ENCODE measurements at regions not wholly inside any gene's neighbourhood (a gene's known extent, or its start where the extent isn't known, plus 50 kb on each side); places are given as distances from the start of the nearest gene placed in this dataset.

DNA sequence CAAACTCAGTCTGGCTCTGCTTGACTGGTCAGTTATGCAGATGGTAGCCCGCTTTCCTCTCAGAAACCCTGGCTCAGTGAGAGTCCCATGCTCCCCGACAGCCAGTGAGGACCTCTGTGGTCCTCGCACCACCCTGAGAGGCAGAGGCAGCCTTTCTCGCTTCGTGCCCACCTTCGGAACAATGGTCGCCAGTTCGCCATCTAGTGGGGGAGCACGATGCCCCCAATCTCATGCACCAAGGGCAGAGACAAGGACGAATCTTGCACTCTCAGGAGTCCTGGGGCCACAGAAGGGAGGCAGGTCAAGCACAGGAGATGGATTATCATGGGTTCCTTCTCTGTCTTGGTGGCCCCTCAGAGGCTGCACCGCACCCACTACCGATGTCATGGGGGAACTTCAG lies 75.2 kb downstream of the RHCG start:
- DNase-seq (ENCODE audit: low spot score) = no peak

DNA sequence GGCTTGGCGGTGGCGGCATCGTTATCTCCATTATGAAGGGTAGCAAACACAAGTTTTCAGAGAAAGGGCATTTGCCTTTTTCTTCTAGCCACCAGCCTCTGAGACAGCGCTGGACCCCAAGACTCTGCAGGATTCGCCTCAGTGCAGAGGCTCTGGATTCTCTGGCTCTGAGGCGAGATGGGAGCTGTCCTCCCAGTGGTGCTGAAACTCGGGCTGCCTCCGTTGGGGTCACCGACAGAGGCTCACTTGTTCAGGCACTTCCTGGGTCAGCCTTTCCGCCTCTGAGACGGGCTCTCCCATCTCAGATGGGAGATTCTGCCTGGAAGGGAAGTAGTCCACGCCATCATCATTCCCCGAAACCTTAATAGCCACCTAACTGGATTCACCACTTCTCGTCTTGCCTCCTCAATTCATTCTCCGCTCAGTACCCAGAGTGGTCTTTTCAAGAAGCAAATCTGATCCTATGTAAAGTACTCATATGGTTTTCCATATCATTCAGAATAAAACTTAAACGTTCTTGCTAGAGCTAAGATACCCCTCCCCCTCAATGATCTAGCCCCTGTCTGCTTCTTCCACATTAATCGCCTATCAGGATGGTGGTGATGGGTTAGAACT lies 76.9 kb downstream of the RHCG start:
- DNase-seq (ENCODE audit: low spot score) = peak; percentile 81

DNA sequence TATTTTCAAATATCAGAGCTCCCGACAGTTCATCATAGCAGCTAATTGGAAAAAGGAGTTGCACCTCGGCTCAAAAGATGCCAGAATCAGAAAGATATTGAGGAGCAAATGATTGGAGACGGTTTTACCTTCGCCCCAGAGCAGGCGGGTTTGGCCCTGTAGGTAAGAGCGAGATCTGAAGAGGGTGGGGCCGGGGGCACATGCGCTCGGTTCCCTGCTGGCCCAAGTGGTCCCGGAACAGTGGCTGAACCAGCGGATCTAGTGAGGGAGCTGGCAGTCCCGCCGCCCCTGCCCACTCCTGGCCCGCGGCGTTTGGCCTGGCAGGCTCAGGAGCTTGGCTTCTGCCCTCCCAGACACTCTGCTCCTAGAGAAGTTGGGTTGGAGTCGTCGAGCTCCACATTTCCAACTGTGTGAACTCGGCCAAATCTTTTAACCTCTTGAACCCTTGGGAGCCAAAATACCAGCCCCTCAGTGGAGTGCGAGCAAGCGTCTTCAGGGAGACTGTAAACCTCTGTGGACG lies 79.1 kb downstream of the RHCG start:
- DNase-seq (ENCODE audit: low spot score) = no peak

DNA sequence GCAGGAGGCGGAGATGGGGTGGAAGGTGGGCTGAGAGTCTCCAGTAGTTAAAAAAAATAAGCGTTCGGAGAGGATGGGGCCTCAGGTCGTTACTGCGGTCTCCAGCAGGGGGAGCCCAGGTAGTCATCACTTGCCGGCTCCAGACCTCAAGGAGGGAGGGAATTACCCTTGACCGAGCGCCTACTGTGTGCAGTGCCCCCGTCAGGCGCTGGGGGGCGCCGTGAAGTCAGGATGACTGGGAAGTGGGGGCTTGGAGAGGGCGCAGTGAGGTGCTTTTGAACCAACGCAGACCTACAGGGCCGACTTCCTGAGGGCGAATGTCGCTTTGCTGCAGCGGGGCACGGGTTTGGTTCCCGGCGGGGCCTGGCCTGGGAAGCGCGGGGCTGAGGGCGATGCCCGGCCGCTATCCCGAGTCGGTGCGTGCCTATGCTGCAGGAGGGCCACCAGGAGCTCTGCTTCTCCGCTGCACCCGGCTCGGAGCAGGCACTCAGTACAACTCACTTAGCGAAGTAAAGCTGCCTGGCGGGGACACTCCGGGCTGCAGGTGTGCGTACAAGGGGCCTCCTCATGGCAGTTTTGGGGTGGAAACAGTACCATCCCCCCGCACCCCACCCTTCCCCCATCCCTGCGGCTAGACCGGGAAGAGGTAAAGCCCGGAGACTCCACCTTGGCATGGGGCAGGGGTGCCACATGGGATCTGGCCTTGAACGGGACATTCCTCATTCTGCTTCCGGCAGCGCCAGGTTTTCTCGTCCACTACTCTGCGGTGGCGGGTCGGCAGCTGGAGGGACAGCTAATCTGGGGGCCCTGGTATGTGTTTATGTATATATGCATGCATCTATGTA lies 79.8 kb downstream of the RHCG start:
- peak; percentile 86 for DNase-seq (ENCODE audit: low spot score)

DNA sequence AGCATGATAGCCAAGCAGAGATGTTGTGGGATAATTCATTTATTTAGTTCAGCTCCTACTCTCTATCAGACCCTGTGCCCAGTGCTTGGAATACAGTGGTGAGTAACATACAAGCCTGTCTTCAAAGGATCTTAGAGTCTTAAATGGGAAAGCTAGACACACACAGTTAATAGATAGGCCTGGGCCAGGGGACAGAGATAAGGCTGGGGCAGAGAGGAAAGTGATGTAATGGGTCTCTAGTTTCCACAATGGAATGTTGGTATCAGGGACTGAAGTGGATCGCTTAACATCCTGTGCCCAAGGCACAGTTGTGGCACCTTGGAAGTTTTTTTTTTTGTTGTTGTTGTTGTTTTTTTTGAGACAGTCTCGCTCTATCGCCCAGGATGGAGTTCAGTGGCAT lies 79.9 kb upstream of the POLG start:
- DNase-seq (ENCODE audit: low spot score) = no peak

DNA sequence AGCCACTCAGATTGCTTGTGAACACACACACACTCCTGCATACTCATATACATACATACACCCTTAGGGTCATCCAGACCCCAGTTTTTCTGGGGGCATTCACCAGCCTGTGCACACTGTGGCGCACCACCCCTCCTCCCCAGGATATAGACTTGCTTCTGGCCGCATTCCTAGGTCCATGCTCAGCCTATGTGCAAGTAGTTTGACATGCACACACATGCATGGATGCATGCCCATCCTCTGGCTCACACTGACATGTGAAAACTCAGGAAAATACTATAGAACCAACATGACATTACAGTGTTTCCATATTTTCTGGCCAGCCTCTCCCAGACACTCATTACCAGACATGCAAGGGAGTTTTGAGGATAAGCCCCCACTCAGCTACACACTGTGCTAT lies 79.3 kb upstream of the POLG start:
- DNase-seq (ENCODE audit: low spot score) = no peak

DNA sequence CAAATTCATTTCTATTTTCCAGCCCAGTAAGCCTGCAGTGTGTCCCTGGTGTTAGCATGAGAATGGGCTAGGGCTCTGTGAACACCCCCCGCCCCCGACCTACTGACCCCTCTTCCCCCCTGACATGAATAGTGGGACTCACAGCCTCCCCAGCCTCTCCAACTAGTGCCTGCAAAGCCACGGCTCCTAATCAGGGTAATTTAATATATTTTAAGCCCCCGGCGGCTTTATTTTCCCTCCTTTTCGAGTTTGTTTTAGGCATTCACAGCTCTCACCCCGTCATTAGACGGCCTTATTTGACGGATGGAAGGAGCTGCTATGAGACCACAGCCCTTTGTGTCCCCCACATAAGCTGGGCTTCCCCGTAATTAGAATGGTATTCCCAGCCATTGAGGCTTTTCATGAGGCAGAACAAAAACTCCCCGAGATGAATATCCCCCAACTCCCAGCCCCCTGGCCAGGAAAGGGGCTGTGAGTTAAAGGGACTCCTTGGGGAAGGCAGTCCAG lies 78.3 kb upstream of the POLG start:
- DNase-seq (ENCODE audit: low spot score) = no peak

DNA sequence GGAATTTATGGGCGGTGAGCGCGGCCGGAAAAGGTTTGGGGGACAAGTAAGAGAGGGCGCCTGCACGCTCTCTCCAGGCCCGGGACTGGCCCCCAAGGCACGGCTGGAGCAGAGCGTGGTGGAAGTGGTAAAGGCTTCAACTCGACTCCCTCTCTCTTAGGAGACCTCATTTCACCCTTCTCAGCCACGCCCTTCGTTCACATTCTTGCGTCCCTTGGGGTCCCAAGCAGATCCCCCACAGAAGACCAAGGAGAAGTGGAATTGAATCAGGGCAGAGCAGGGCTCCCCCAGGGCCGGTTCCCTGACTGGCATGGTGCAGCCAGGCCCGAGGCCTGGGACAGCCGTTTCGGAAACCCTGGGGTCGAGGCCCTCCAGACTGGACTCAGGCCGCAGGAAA lies 75.4 kb upstream of the POLG start:
- DNase-seq (ENCODE audit: low spot score) = no peak

DNA sequence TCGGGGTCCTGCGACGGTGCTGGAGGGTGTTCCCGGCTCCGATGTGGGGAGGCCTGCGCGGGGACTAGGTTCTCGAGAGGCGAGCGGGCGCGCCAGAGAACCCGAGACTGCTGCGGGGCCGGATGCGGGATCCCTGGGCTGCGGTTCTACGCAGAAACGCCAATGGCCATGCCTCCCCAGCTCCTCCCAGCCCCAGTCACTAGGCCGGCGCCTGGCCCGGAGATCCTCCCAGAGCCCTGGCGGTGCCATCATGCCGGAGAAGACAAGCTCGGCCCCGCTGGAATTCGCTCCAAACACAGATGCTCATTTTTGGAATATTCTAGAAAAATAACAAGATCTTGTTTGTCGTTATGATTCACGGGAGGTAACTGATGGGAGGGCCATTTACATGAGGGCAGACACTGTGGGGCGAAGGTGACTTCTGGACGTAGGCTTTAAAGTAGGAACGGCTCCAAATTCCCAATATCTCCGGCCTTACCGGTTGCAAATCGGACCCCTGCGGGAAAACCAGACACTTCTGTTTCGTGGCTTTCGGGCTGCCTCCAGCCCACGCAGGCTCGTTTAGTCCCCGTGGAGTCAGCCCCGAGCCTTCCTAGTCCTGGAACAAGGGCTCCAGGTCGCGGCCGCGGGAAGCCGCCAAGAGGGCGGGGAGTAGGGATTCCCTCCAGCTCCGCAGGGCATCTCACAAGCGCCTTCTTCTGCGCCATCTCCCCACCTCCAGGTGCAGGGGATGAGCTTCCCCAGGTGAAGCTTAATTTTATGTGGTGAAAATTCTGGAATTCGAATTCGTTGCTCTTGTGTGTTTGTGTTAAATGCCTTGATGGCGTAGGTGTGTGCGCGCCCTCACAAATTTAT lies 74.8 kb upstream of the POLG start:
- DNase-seq (ENCODE audit: low spot score) = no peak

DNA sequence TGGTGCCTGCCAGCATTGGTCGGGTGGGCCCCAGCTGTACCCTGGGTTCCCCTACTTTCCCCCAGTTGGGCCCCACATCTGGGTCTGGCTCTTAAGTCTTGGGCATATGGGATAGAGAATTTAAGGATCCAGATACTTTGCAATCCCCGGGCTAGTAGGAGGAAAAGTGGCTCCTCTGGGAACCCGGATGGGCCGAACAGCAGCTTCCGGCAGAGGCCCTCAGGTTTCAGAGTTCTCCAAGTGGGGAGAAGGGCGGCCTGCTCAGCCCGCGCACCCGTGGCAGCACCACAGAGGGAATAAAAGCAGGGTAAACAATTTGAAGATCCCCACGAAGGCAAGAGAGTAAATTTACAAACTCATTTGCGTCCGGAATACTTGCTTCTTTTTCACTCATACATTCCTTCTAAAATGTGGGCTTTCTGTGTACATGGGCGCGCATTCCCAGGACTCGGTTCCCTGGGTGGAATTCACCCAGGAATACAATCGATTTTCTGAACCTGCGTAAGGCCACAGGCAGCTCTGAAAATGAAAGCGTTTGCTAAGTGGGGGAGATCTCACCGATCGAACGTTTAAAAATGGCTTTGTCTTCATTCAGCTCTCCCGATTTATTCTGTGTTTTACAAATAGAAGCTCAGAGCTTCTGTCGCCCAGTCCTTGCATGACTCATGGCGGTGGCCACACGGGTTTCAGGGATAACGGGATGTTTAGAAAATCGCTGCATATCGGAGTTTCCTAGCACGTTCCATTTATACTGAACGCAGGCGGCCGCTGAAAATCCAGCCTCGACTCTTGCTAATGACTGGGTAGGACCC lies 74.0 kb upstream of the POLG start:
- DNase-seq (ENCODE audit: low spot score) = no peak

DNA sequence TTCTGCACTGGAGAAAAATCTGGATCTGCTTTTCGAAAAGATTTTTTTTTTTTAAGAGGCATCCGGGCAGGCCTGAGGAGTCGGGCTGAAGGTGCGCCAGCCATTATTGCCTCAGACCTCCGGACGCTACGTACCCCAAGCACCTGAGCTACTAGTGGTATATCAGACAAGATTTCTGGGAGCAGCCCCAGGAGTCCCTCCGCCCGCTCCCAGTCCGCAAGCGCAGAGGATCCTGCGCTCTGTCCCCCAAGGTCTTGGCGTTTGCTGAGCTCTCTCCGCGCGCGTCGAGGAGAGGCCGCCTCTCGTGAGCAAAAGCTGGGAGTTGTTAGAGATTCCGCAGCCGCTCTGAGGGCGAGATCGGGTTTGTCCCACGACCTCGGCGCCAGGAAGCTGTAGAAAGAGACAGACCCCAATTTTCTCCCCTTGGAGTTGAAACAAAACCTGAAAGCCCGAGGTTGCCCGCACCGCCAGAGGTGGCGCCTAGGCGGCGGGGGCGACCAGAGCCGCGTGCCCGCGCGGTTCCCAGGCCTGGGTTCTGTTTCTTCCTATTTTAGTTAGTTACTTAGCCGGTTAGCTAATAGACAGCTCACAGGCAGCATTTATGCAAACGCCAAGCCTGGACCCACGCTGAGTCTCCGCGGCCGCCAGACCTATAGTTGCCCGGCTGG lies 72.5 kb upstream of the POLG start:
- DNase-seq (ENCODE audit: low spot score) = no peak

DNA sequence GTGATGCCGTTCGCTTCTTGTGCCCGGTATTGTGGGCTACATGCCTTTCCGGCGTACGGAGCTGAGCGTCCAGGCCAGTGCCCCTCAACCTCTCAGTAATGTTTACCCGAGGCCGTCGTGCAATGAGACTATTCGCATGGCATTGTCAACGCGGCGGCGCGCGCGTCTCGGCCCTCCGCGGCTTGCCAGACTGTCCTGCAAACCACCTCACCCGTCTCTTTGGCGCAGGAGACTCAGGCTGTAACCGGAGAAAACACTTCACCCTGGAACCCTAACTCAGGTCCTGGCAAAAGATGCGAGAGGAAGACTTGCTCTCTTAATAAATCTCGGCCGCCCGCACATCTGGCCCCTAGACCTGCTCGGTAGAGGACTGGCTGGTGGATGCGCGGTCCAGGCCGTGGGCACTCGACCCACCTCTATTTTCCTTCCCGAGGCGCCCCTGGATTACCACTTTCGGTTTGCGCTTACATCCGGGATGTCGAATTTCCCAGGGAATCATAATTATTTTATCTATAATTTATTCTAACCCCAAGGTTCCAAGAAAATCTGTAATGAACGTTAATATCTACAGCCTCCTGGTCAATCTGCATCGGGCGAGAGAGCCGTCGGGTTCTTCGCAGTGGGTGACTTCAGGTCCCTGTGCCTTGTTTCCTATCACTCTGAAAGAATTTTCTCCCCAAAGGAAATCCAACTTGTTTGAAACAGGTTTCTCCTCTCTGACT lies 71.8 kb upstream of the POLG start:
- DNase-seq (ENCODE audit: low spot score) = no peak

DNA sequence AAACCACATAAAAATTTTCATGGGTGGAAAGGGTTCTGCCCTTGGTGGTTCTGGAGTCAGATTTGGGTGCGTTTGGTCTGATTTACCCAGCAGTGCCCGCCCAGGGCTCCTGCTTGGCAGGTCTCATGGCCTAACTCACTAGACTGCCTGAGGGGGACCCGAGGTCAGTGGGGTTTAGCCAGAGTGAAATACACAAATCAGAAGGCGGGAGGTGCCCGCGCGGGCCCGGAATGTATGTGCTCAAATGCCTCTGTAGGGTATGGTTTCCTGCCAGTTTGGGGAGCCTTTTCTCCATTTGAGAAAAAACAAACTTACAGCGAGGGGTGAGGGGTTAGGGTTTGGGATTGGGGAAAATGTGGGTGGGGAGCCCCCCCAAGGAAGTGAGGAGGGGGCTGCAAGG lies 70.9 kb upstream of the POLG start:
- no peak for DNase-seq (ENCODE audit: low spot score)

DNA sequence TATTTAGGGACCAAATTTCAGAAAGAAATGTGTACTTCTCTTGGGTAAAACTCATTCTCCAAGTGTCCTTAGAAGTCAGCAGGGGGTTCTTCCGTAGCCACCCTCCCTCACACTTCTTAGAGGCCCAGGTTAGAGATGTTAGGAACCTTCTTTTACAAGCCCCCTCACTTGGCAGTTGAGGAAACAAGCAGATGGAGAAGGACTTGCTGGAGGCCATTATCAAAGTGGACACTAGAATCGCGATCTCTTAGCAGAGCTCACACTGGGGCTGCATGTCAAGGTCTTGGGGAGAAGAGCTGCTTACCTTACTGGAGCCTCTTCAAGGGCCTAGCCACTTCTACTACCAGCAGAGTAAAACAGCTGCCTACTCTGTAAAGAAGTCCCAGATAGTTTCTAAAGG lies 69.4 kb upstream of the POLG start:
- DNase-seq (ENCODE audit: low spot score) = no peak

DNA sequence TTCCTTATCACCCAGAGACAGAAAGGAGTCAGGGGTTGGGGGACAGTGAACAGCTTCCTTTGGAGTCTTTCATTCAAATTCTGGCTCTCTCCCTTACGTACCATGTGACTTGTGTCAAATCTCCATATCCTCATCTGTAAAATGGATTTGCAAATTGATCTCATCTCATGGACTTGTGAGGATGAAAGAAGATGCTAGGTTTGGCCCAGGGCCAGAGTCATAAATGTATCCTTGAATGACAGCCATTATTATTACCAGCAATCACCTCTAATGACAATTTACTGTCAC lies 67.8 kb upstream of the POLG start:
- no peak for DNase-seq (ENCODE audit: low spot score)

DNA sequence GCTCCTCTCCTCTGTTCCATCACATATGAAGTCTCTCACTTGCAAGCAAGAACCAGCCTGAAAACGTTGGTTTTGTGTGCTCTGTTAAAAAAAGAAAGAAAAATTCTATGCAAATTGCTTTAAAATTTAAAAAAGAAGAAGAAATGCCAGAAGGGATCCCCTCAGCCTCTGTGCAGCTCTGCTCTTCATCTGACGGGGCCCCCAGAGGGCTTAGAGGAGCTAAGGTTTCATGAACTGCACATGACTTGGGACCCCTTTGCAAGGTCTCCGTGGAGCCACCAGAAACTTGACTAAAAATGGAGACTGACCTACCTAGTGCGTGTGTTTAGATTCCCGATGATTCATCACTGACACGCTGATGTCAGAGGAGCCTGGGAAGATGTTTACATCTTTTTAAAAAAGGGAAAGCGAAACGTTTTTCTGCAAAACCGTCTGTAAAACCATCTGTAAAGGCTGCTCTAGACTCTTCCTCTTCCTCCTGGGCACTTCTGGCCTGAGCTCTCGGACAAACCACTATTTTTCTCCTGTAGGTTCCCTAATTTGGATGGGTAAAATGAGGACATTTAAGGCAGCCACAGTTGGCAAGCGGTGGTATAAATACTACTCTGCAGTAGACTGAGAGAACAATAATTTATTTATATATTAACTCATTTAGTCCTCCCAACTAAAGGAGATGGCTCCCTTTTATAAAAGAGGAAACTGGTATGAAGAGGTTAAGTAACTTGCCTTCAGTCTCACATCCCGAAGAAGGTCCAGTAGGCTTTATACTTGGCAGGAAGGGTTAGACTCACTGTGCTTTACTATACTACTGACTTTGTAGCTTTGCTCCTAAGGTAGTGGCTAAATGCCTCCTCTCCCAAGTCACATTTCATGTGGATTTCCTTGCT lies 67.2 kb upstream of the POLG start:
- no peak for DNase-seq (ENCODE audit: low spot score)

DNA sequence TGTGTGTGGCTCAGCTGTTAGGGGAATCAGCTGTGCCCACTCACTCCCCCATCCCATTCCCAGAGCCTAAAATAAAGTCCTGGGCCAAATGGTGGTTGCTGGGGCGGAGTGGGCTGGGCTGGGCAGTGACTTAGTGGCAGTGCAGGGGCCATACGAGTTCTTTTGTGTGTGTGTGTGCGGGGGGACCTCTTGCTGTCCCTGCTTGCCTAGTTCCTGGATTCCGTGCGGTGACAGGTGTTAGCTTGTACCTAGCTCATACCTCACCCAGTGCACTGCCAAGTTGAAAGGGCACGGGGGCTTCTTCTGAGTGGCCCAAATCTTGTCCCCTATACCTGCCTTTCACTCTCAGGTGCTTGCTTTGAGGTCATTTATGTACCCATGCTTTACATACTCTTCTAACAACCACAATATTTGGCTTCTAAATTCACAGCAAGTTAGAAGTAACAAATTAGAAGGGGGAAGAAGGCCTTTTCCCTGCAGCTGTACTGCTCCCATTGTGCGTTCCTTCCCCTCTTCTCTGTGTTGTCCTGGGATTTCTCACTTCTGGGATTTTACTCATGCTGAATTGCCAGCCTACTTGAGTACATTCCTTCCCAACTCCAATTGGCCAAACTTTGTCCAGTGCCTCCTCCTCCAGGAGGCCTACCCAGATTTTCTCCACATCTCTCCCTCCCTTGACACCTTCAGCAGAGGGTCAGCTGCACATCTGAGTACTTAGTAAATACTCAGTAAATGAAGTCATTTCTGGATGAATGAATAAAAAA lies 66.3 kb upstream of the POLG start:
- no peak for DNase-seq (ENCODE audit: low spot score)

DNA sequence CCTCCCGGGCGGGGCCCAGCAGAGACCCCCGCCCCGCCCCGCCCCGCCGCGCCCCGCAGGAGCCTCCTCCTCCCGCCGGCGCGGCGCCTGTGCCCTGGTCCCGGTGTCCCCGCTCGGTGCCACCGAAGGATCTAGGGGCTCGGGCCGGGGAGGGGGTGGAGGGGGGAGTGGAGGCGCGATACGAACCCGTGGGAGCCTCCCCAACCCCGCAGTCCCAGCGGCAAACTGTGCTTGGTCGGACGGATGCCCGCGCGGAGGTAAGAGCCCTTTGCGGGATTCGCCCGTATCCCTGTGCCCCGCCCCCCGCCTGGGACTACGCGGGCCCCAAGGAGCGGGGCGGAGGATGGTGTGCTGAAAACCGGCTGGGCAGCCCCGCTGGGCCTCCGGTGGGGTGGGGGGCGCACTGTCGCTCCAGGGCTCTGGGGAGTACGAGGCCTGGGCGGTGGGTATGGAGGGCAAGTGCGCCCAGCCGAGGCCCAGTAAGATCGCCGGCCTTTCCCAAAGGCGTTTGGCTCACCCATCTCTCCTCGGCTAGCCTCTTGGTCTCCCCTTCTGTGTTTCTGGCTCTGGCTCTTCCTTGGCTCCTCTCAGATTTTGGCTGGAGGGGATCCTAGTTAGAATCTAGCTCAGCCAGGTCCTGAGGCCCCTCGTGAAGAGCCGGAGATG lies 65.6 kb upstream of the POLG start:
- DNase-seq (ENCODE audit: low spot score) = no peak

Data from AG20443 (cell line).